ENCODE measurements at regions not wholly inside any gene's neighbourhood (a gene's known extent, or its start where the extent isn't known, plus 50 kb on each side); places are given as distances from the start of the nearest gene placed in this dataset.
"Not testable (repeated sequence)": the region's sequence is repeated elsewhere in the genome, so short reads cannot be mapped to it uniquely, and the experiment has no call there.

- no peak overlapping the region for H3K4me3 ChIP-seq (ENCODE audit: low read depth, low read length)
- DNase-seq (ENCODE audit: low read depth) = no peak
Observed at GRCh38 chr12:88361493-88361892, 218.8 kb downstream of the KITLG start.

- DNase-seq (ENCODE audit: low read depth) = no peak
- no peak overlapping the region for H3K4me3 ChIP-seq (ENCODE audit: low read depth, low read length)
Observed at GRCh38 chr12:88362439-88362838, 217.8 kb downstream of the KITLG start.

GRCh38 chr12:88365403-88365802, 214.9 kb downstream of the KITLG start:
- DNase-seq (ENCODE audit: low read depth) = no peak
- no peak overlapping the region for H3K4me3 ChIP-seq (ENCODE audit: low read depth, low read length)

GRCh38 chr12:88366101-88366500, 214.2 kb downstream of the KITLG start:
- DNase-seq (ENCODE audit: low read depth) = no peak
- no peak overlapping the region for H3K4me3 ChIP-seq (ENCODE audit: low read depth, low read length)

DNA sequence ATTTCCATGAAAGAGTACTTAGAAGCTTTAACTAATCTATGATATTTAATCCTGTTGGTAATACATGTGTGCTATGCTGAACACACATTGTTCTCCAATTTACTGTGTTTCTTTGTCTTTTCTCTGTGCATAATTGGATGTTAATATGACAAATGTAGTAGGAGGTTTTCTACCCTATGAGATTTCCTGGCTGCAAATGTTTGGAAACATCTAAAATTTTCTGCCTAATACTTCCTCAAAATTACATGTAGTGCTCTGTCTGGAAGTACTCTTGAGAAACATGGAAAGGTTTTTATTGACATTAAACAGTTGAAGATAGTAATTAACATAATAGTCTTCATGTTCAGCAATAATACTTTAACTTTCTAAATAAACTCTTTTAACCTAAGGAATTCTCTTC, 213.0 kb downstream of the KITLG start:
- no peak for DNase-seq (ENCODE audit: low read depth)
- H3K4me3 ChIP-seq (ENCODE audit: low read depth, low read length) = no peak overlapping the region

DNA sequence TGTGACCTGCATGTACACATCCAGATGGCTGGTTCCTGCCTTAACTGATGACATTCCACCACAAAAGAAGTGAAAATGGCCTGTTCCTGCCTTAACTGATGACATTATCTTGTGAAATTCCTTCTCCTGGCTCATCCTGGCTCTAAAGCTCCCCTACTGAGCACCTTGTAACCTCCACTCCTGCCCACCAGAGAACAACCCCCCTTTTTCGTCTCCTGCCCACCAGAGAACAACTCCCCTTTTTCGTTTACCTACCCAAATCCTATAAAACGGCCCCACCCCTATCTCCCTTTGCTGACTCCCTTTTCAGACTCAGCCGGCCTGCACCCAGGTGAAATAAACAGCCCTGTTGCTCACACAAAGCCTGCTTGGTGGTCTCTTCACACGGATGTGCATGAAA, 212.2 kb downstream of the KITLG start:
- H3K4me3 ChIP-seq (ENCODE audit: low read depth, low read length); DNase-seq (ENCODE audit: low read depth): not testable (repeated sequence)

- H3K4me3 ChIP-seq (ENCODE audit: low read depth, low read length) = no peak overlapping the region
- peak; percentile 76 for DNase-seq (ENCODE audit: low read depth)
Observed at GRCh38 chr12:88371416-88372183, 208.7 kb downstream of the KITLG start.

DNA sequence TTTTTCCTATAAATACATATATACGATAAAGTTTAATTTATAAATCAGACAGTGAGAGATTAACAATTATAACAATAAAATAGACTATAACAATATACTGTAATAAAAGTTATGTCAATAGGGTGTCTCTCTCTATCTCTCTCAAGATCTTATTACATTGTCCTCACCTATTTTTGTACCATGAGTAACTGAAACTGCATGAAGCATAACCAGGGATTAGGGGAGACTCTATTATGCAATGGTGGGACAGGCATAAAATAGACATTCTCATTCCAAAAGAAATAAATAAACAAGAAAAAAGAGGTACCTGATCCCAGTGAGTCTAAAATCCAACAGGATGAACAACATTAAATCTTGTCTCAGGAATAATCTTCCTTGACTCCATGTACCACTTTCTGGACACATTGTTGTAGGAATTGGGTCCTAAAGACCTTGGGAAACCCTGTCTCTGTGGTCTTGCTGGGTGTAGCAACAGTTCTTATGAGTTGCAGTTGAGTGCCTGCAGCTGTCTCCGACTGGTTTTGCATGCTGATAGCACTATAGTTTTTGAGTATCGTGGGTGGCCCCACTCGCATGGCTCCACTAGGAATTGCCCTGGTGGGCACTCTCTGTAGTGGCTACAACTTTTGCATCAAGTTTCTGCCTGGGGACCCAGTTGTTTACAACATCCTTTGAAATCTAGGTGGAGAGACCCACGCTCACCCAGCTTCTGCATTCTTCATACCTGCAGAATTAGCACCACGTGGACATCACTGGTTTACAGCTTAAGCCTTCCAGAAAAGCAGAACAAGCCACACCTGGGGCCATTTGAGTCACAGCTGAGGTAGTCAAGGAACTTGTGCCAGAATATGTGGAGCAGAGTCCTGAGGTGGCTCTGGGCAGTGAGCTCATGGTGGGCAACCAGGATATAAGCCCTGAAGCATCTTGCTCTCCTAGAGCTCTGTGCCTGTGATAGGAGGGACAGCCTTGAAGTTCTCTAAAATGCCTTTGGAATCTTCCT, 204.7 kb downstream of the KITLG start:
- no peak overlapping the region for H3K4me3 ChIP-seq (ENCODE audit: low read depth, low read length)

GRCh38 chr12:88377973-88378372, 202.3 kb downstream of the KITLG start:
- H3K4me3 ChIP-seq (ENCODE audit: low read depth, low read length) = no peak overlapping the region
- DNase-seq (ENCODE audit: low read depth) = no peak

More for the DNA sequence above, 204.7 kb downstream of the KITLG start:
- DNase-seq (ENCODE audit: low read depth) = no peak

DNA sequence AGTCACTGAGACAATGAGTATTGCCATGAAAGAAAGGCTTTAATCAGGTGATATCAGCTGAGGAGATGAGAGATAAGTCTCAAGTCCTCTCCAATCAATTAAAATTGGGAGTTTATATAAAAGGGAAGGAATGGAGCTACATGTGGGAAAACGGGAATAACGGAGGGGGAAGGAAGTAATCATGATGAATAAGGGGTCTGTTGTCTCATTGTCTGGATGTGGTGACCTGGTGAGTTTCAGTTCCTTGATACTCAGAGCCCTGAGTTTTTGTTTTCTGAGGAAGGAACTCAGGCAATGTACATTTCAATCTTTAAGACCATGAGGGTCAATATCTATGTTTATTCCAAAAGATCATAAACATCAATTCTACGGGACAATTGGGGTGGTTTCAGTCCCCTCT, 198.8 kb downstream of the KITLG start:
- DNase-seq (ENCODE audit: low read depth) = no peak
- H3K4me3 ChIP-seq (ENCODE audit: low read depth, low read length) = no peak overlapping the region

GRCh38 chr12:88383405-88383804, 196.9 kb downstream of the KITLG start:
- H3K4me3 ChIP-seq (ENCODE audit: low read depth, low read length) = no peak overlapping the region

GRCh38 chr12:88388566-88389540, 191.4 kb downstream of the KITLG start:
- peak; percentile 49 for DNase-seq (ENCODE audit: low read depth)
- no peak overlapping the region for H3K4me3 ChIP-seq (ENCODE audit: low read depth, low read length)

More at GRCh38 chr12:88383405-88383804, 196.9 kb downstream of the KITLG start:
- DNase-seq (ENCODE audit: low read depth) = no peak

DNA sequence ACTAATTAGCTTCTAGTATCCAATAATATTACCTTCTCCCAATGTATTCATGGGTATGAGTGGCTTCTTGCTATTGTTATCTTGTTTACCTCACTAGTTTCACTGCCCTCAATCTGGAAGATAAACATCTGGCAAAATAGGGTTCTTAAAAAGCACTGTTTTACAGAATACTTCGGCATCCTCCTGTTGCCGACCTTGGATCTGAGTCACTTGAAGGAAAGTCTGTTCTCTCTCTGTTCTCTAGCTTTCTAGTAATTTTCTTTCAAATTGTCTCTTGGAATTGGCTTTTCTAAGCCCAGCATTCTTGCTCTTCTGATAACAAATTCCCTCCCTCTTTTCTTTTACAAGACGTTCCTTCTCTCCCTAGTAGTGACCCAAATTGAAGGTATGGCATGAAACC, 189.5 kb downstream of the KITLG start:
- no peak overlapping the region for H3K4me3 ChIP-seq (ENCODE audit: low read depth, low read length)
- DNase-seq (ENCODE audit: low read depth) = no peak

GRCh38 chr12:88391556-88391955, 188.7 kb downstream of the KITLG start:
- no peak overlapping the region for H3K4me3 ChIP-seq (ENCODE audit: low read depth, low read length)
- peak; percentile 81 for DNase-seq (ENCODE audit: low read depth)

DNA sequence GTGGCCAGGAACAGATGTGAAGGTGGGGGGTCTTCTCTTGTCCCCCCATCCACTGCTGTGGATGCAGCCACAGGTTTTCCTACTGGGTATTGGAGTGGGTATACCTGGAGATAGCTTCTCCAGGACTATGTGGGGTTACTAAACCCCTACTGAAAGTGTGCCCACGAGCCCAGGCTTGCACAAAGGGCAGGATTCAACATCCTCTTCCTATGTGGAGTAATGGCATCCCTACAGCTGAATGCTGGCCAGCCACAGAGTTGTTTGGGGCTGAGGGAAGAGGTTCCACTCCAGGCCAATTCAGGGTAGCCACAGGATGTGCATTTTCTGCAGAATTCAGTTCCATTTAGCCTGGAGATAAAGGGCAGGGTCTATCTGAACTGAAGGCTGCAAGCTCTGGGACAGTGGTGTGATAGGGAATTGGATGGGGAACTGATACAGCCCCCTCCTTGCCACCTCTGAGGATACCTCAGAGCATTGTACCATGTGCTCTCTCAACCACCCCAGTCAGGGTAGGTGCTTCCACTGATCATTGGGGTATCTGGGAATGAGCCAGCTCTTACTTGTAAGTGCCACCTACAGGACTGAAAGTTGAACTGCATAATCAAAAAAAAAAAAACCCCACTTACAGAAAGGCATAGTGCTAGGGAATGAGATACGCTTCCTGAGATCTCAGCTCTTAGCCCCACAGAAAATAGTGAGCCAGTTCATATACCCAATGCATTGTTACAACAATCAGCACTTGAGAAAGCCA, 187.1 kb downstream of the KITLG start:
- no peak for DNase-seq (ENCODE audit: low read depth)
- no peak overlapping the region for H3K4me3 ChIP-seq (ENCODE audit: low read depth, low read length)

- H3K4me3 ChIP-seq (ENCODE audit: low read depth, low read length) = no peak overlapping the region
- no peak for DNase-seq (ENCODE audit: low read depth)
Observed at GRCh38 chr12:88398031-88398430, 182.2 kb downstream of the KITLG start.

- no peak overlapping the region for H3K4me3 ChIP-seq (ENCODE audit: low read depth, low read length)
- no peak for DNase-seq (ENCODE audit: low read depth)
Observed at GRCh38 chr12:88399811-88400210, 180.5 kb downstream of the KITLG start.

GRCh38 chr12:88400302-88400701, 180.0 kb downstream of the KITLG start:
- no peak overlapping the region for H3K4me3 ChIP-seq (ENCODE audit: low read depth, low read length)
- DNase-seq (ENCODE audit: low read depth) = no peak

- no peak for DNase-seq (ENCODE audit: low read depth)
- no peak overlapping the region for H3K4me3 ChIP-seq (ENCODE audit: low read depth, low read length)
Observed at GRCh38 chr12:88401155-88401554, 179.1 kb downstream of the KITLG start.
